Muscle layer of colon (tissue), 2 donors: ENCODE measurements at regions not wholly inside any gene's neighbourhood (a gene's known extent, or its start where the extent isn't known, plus 50 kb on each side); places are given as distances from the start of the nearest gene placed in this dataset.

ENCODE experiments used
- H3K27ac ChIP-seq: one replicate; pipeline ENCODE4 v1.7.0; 2013; ENCODE audit warnings: low read depth, mild to moderate bottlenecking, low read length, moderate library complexity
- H3K27me3 ChIP-seq, 2 donors: one replicate each; pipeline ENCODE4 v1.7.0; 2013; ENCODE audit warnings: low read length in 2 of 2, mild to moderate bottlenecking in 2 of 2; ENCODE audit not compliant: insufficient read depth in 2 of 2, control insufficient read depth in 1 of 2
- H3K36me3 ChIP-seq: one replicate; pipeline ENCODE4 v1.7.0; 2013; ENCODE audit warnings: mild to moderate bottlenecking, low read length; ENCODE audit not compliant: insufficient read depth
- H3K4me1 ChIP-seq: one replicate; pipeline ENCODE4 v1.7.0; 2013; ENCODE audit warnings: mild to moderate bottlenecking, low read length; ENCODE audit not compliant: insufficient read depth
- H3K4me3 ChIP-seq, 2 donors: one replicate each; pipeline ENCODE4 v1.7.0; 2013; ENCODE audit warnings: low read length in 2 of 2, low read depth in 1 of 2, mild to moderate bottlenecking in 1 of 2, moderate library complexity in 1 of 2
- H3K9ac ChIP-seq: one replicate; pipeline ENCODE4 v1.7.0; 2013; ENCODE audit warnings: low read length
- H3K9me3 ChIP-seq: one replicate; pipeline ENCODE4 v1.7.0; 2013; ENCODE audit warnings: mild to moderate bottlenecking, low read length
- donor health status: abdominal sarcoma.
- donor health status: Adenocarcinoma of cecum.

GRCh38 chr2:57180042-57180567, 866.5 kb upstream of the VRK2 start:
- H3K9me3 ChIP-seq, result no peaks in the 10 kb centered on the region
- H3K4me1 ChIP-seq, result no peaks in the 10 kb centered on the region
- no peak overlapping the region for H3K27ac ChIP-seq
- no peak overlapping the region for H3K9ac ChIP-seq
- no peaks in the 10 kb centered on the region for H3K27me3 ChIP-seq
- no peaks in the 10 kb centered on the region for H3K36me3 ChIP-seq
- H3K4me3 ChIP-seq, result no peak overlapping the region

DNA sequence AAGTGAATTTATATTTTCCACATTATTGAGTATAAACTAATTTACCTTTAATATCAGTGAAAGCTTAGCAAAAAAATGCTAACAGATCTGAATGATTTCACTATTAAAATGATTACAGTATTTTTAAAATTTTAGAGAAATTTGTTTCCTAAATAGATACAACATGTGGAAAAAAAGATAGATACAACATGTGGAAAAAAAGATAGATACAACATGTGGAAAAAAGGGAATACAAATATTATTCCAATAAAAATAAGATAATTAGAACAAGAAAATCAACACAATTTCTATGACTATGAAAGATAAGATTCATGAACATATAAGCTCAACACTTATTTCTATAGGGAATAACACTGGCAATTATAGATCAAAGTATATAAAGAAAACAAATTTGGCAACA, 865.9 kb upstream of the VRK2 start:
- Histone ChIP-seq H3K36me3 (no peaks in the 10 kb centered on the region), H3K27me3 (no peaks in the 10 kb centered on the region), H3K4me3 (no peak overlapping the region), H3K27ac (no peak overlapping the region), H3K9ac (no peak overlapping the region), H3K4me1 (no peaks in the 10 kb centered on the region), H3K9me3 (no peaks in the 10 kb centered on the region)

DNA sequence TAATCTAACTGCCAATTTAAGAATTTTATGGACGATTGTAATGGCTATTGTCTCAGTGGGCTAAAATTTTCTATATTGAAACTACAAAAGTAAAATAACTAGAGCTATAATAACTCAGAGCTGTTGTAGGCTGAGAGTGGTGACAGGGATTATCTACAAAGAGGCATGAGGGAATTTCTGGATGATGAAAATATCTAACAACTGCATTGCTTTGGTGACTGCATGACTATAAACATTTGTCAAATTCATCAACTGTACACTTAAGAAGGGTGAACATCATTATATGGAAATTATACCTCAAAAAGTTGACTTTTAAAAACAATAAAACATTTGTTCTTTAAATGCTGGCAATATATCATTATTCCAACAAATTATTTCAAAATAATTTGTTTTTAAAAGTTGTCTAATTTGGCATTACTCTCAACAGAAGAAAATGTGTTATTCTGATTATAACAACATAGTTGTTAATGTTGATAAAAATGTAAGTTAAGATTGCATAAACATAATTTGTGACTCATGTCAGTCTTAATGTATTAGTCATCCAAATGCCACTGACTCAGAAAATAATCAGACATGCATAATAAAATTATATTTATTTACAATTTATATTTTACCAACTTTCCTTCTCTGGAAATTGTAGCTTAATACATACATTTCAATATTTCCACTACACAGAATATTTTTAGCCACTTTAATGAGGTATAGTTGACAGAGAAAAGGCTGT, 865.1 kb upstream of the VRK2 start:
- Histone ChIP-seq H3K4me1 (no peaks in the 10 kb centered on the region), H3K9ac (no peak overlapping the region), H3K27me3 (no peaks in the 10 kb centered on the region), H3K9me3 (no peaks in the 10 kb centered on the region), H3K4me3 (no peak overlapping the region), H3K36me3 (no peaks in the 10 kb centered on the region), H3K27ac (no peak overlapping the region)

- no peak overlapping the region for H3K4me3 ChIP-seq
- H3K27me3 ChIP-seq, result no peaks in the 10 kb centered on the region
- H3K9me3 ChIP-seq, result no peaks in the 10 kb centered on the region
- H3K9ac ChIP-seq, result no peak overlapping the region
- H3K4me1 ChIP-seq, result no peaks in the 10 kb centered on the region
- H3K36me3 ChIP-seq, result no peaks in the 10 kb centered on the region
- no peak overlapping the region for H3K27ac ChIP-seq
These were observed 863.7 kb upstream of the VRK2 start for GRCh38 chr2:57182916-57183315.

DNA sequence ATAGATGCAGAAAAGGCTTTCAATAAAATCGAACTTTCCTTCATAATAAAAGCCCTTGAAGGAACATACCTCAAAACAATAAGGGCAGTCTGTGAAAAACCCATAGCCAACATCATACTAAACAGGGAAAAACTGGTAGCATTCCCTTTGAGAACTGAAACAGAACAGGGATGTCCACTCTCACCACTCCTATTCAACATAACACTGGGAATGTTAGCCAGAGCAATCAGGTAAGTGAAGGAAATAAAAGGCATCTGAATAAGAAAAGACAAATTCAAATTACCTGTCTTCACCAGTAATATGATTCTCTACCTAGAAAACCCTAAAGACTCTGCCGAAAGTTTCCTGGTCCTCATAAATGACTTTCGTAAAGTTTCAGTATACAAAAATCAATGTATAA, 861.0 kb upstream of the VRK2 start:
- no peaks in the 10 kb centered on the region for H3K36me3 ChIP-seq
- no peaks in the 10 kb centered on the region for H3K27me3 ChIP-seq
- H3K4me1 ChIP-seq, result no peaks in the 10 kb centered on the region
- no peaks in the 10 kb centered on the region for H3K9me3 ChIP-seq
- H3K4me3 ChIP-seq, result no peak overlapping the region
- H3K9ac ChIP-seq, result no peak overlapping the region
- no peak overlapping the region for H3K27ac ChIP-seq

DNA sequence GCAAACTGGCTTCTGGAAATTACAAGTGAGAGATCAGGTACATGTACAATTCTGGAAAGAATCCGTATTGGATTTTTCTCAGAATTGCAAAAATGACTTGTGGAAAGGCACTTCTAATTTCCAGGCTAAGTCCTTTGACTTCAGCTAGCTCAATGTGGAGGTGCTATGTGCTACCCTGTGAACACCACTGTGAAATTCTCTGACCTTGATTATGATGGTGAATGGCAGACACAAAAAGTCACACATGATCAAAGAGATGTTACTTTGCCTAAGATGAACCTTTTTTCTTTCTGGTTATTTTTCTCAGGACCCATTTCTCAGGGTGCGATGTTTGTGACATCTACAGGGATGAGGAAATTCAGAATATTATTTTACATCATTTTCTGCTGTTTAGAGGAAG, 856.6 kb upstream of the VRK2 start:
- Histone ChIP-seq H3K27ac (no peak overlapping the region), H3K27me3 (no peaks in the 10 kb centered on the region), H3K4me1 (no peaks in the 10 kb centered on the region), H3K9ac (no peak overlapping the region), H3K9me3 (no peaks in the 10 kb centered on the region), H3K4me3 (no peak overlapping the region), H3K36me3 (no peaks in the 10 kb centered on the region)

DNA sequence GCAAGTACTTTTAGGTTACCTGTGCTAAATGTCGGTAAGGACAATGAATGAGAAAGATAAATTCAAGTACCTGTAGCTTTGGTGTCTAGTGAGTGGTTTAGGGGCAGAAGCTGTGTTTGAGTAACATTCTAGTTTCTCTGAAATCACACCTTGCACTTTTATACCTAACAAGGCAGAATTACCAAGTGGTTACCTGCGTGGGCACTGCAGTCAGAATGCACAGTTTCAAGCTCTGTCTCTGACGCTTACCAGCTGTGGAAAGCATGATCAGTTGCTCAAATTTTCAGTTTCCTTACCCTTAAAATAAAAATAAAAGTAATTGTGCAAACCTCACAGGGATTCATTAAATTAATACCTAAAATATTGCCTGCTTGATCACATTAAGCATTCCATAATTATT, 846.9 kb upstream of the VRK2 start:
- H3K36me3 ChIP-seq, result no peaks in the 10 kb centered on the region
- H3K4me1 ChIP-seq, result no peaks in the 10 kb centered on the region
- no peaks in the 10 kb centered on the region for H3K9me3 ChIP-seq
- H3K27me3 ChIP-seq, result no peaks in the 10 kb centered on the region
- no peak overlapping the region for H3K9ac ChIP-seq
- H3K27ac ChIP-seq, result no peak overlapping the region
- no peak overlapping the region for H3K4me3 ChIP-seq

GRCh38 chr2:57204364-57204763, 842.2 kb upstream of the VRK2 start:
- Histone ChIP-seq H3K27me3 (no peaks in the 10 kb centered on the region), H3K9me3 (no peaks in the 10 kb centered on the region), H3K36me3 (no peaks in the 10 kb centered on the region), H3K9ac (no peak overlapping the region), H3K27ac (no peak overlapping the region), H3K4me1 (no peaks in the 10 kb centered on the region), H3K4me3 (no peak overlapping the region)

GRCh38 chr2:57205241-57205640, 841.4 kb upstream of the VRK2 start:
- Histone ChIP-seq H3K9me3 (no peaks in the 10 kb centered on the region), H3K36me3 (no peaks in the 10 kb centered on the region), H3K9ac (no peak overlapping the region), H3K27ac (no peak overlapping the region), H3K4me1 (no peaks in the 10 kb centered on the region), H3K27me3 (no peaks in the 10 kb centered on the region), H3K4me3 (no peak overlapping the region)

DNA sequence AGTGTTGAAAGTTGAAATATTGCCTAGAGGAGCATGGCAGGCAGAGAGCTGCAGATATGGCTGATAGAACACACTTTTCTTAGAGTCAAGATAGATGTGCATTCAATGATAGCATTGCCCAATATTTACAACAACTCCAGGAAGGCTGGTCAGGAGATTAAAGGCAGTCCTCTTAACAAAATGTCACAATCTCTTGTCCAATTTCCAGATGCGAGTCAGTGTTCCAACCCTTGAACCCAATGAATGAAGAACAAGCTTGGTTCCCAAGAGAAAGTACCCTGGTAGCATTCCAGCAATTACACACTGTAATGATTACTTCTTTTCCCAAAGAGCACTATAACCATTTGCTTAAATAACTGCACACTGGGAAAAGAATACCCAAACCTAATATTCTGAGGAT, 839.4 kb upstream of the VRK2 start:
- no peak overlapping the region for H3K27ac ChIP-seq
- H3K36me3 ChIP-seq, result no peaks in the 10 kb centered on the region
- H3K9ac ChIP-seq, result no peak overlapping the region
- no peak overlapping the region for H3K4me3 ChIP-seq
- no peaks in the 10 kb centered on the region for H3K27me3 ChIP-seq
- H3K9me3 ChIP-seq, result no peaks in the 10 kb centered on the region
- no peaks in the 10 kb centered on the region for H3K4me1 ChIP-seq

- H3K27ac ChIP-seq, result no peak overlapping the region
- H3K4me1 ChIP-seq, result no peaks in the 10 kb centered on the region
- no peak overlapping the region for H3K9ac ChIP-seq
- no peak overlapping the region for H3K4me3 ChIP-seq
- H3K9me3 ChIP-seq, result no peaks in the 10 kb centered on the region
- H3K36me3 ChIP-seq, result no peaks in the 10 kb centered on the region
- no peaks in the 10 kb centered on the region for H3K27me3 ChIP-seq
These were observed 836.8 kb upstream of the VRK2 start for GRCh38 chr2:57209799-57210198.

- Histone ChIP-seq H3K4me1 (no peaks in the 10 kb centered on the region), H3K9me3 (no peaks in the 10 kb centered on the region), H3K4me3 (no peak overlapping the region), H3K9ac (no peak overlapping the region), H3K27ac (no peak overlapping the region), H3K36me3 (no peaks in the 10 kb centered on the region), H3K27me3 (no peaks in the 10 kb centered on the region)
These were observed 835.8 kb upstream of the VRK2 start for GRCh38 chr2:57210855-57211254.
